Spleen (tissue), 11 donors: ENCODE measurements at regions not wholly inside any gene's neighbourhood (a gene's known extent, or its start where the extent isn't known, plus 50 kb on each side); places are given as distances from the start of the nearest gene placed in this dataset.

Source experiments
- DNase-seq: peaks from one replicate; pipeline ENCODE4 v3.0.0-alpha.2; 2020
- H3K27ac ChIP-seq, 8 donors: fragments of 200-600 bp; sonication (generic) in 7 of 8; 1 replicate in 4 of 8; 2 replicates in 4 of 8; pipeline versions ENCODE4 v1.5.0 to v1.8.0; 2016 to 2021; ENCODE audit warnings: inconsistent platforms in 4 of 8, mild to moderate bottlenecking in 4 of 8, moderate library complexity in 1 of 8
- H3K27me3 ChIP-seq, 7 donors: fragments of 200-600 bp; sonication (generic) in 6 of 7; replicated peaks in 1 of 7; 1 replicate in 4 of 7; 2 replicates in 3 of 7; pipeline versions ENCODE4 v1.5.0 to v1.8.0; 2016 to 2021; ENCODE audit warnings: inconsistent platforms in 3 of 7, mild to moderate bottlenecking in 1 of 7
- H3K36me3 ChIP-seq, 6 donors: fragments of 200-600 bp; sonication (generic) in 5 of 6; 1 replicate in 4 of 6; 2 replicates in 2 of 6; pipeline versions ENCODE4 v1.5.0 to v1.8.0; 2016 to 2021; ENCODE audit warnings: inconsistent platforms in 2 of 6
- H3K4me1 ChIP-seq, 6 donors: fragments of 200-600 bp; sonication (generic) in 5 of 6; 1 replicate in 3 of 6; 2 replicates in 3 of 6; pipeline versions ENCODE4 v1.5.0 to v1.8.0; 2016 to 2021; ENCODE audit warnings: inconsistent platforms in 3 of 6
- H3K4me3 ChIP-seq, 8 donors: fragments of 200-600 bp; sonication (generic) in 7 of 8; 1 replicate in 4 of 8; 2 replicates in 4 of 8; pipeline versions ENCODE4 v1.5.0 to v1.8.0; 2016 to 2021; ENCODE audit warnings: inconsistent platforms in 4 of 8, mild to moderate bottlenecking in 4 of 8, moderate library complexity in 2 of 8
- H3K9me3 ChIP-seq, 8 donors: fragments of 200-600 bp; sonication (generic) in 7 of 8; 1 replicate in 4 of 8; 2 replicates in 4 of 8; pipeline versions ENCODE4 v1.5.0 to v1.8.0; 2016 to 2021; ENCODE audit warnings: inconsistent platforms in 4 of 8
- CTCF ChIP-seq, 11 experiments: fragments of 200-600 bp in 7 of 11; fragments of 450-650 bp in 4 of 11; sonication (generic) in 4 of 11; IDR thresholded peaks in 8 of 11; conservative IDR thresholded peaks in 3 of 11; 1 replicate in 7 of 11; 2 replicates in 4 of 11; pipeline versions ENCODE4 v1.4.0 to v1.8.0; 2016 to 2021; ENCODE audit warnings: antibody characterized with exemption in 11 of 11, inconsistent platforms in 4 of 11, mild to moderate bottlenecking in 1 of 11
- POLR2A ChIP-seq, 3 donors: fragments of 450-650 bp; IDR thresholded peaks; one replicate each; pipeline ENCODE4 v1.5.1; 2017; ENCODE audit warnings: antibody characterized with exemption in 3 of 3, mild to moderate bottlenecking in 1 of 3
- POLR2AphosphoS5 ChIP-seq, 3 donors: sonication (generic); formaldehyde crosslinking; IDR thresholded peaks; one replicate each; pipeline ENCODE4 v1.5.1; 2017; ENCODE audit warnings: antibody characterized with exemption in 3 of 3
- WGBS, 5 donors: extraction: QIAGEN DNeasy Blood & Tissue Kit in 3 of 5; methylation state at CpG; one replicate each; pipeline versions ENCODE4 v1.1.5 to v1.1.7; 2013 to 2018; 5-methylcytosine and 5-hydroxymethylcytosine counted together
- intact Hi-C: fragments of 100-400 bp; cut with DNase I; formaldehyde crosslinking; loops from one replicate; pipeline ENCODE4 v1.15.0; 2023; ENCODE audit warnings: low total_unique reads
- donor health status: healthy with polysubstance abuse.
- donor health status: DM: no; HTN: no; CAD: no; lungs with moderate emphysema.
- donor health status: DM: no; HTN: no; CAD: no.
- donor health status: Bipolar disorder and iron deficiency.
- donor health status: healthy.
- donor health status: DM: no; HTN: no; CAD: no.
- donor health status: DM: yes; HTN: yes; CAD: no.

DNA sequence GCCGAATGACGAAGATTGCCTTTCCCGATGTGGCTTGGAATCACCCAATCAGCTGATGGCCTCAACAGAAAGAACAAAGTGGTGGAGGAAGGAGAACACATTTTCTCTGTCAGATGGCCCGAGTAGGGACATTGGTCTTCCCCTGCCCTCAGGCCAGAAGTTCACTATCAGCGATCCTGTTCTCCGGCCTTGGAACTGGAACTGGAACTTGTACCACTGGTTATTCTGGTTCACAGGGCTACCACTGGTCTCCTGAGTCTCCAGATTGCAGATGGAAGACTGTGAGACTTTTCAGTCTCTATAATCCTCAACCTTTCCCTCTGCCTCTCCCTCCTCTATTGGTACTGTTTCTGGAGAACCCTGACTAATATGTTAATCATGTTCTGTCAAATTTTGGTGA, 180.4 kb downstream of the ANKRD30B start:
- TF ChIP-seq POLR2AphosphoS5 (IDR thresholded peaks at IDR 0.05) (no peak), CTCF (IDR thresholded peaks at IDR 0.05 in 8 of 11, conservative IDR thresholded peaks at IDR 0.05 in 3 of 11) (no peak), POLR2A (IDR thresholded peaks at IDR 0.05) (no peak)
- H3K27ac ChIP-seq: no peak overlapping the region
- no peaks in the 10 kb centered on the region for H3K9me3 ChIP-seq
- H3K27me3 ChIP-seq: no peaks in the 10 kb centered on the region
- no peak overlapping the region for H3K4me3 ChIP-seq
- 90 to 94% (median 93%) methylated on average over 6 of the region's 6 CpGs for WGBS, 5 donors
- no peaks in the 10 kb centered on the region for H3K4me1 ChIP-seq
- intact Hi-C loops: no loop called here
- no peaks in the 10 kb centered on the region for H3K36me3 ChIP-seq
- no peak for DNase-seq

- no peak for TF ChIP-seq POLR2AphosphoS5 (IDR thresholded peaks at IDR 0.05)
- TF ChIP-seq POLR2A (IDR thresholded peaks at IDR 0.05): no peak
- TF ChIP-seq CTCF (IDR thresholded peaks at IDR 0.05 in 8 of 11, conservative IDR thresholded peaks at IDR 0.05 in 3 of 11): no peak
- no peak overlapping the region for H3K4me3 ChIP-seq
- no peaks in the 10 kb centered on the region for H3K9me3 ChIP-seq
- no peaks in the 10 kb centered on the region for H3K4me1 ChIP-seq
- no peak overlapping the region for H3K27ac ChIP-seq
- intact Hi-C loops: no loop called here
- DNase-seq: no peak
- H3K36me3 ChIP-seq: no peaks in the 10 kb centered on the region
- 63 to 72% (median 66%) methylated on average over 2 to 3 of the region's 3 CpGs for WGBS, 5 donors
- H3K27me3 ChIP-seq: no peaks in the 10 kb centered on the region
These were observed 182.1 kb downstream of the ANKRD30B start for GRCh38 chr18:14930076-14930475.

GRCh38 chr18:14930576-14930975, 182.6 kb downstream of the ANKRD30B start:
- TF ChIP-seq CTCF (IDR thresholded peaks at IDR 0.05 in 8 of 11, conservative IDR thresholded peaks at IDR 0.05 in 3 of 11) (no peak), POLR2A (IDR thresholded peaks at IDR 0.05) (no peak), POLR2AphosphoS5 (IDR thresholded peaks at IDR 0.05) (no peak)
- H3K4me3 ChIP-seq: no peak overlapping the region
- H3K36me3 ChIP-seq: no peaks in the 10 kb centered on the region
- H3K27me3 ChIP-seq: no peaks in the 10 kb centered on the region
- intact Hi-C loops: no loop called here
- H3K9me3 ChIP-seq: no peaks in the 10 kb centered on the region
- DNase-seq: no peak
- 70 to 91% (median 83%) methylated on average over 2 of the region's 2 CpGs for WGBS, 5 donors
- no peak overlapping the region for H3K27ac ChIP-seq
- H3K4me1 ChIP-seq: no peaks in the 10 kb centered on the region

DNA sequence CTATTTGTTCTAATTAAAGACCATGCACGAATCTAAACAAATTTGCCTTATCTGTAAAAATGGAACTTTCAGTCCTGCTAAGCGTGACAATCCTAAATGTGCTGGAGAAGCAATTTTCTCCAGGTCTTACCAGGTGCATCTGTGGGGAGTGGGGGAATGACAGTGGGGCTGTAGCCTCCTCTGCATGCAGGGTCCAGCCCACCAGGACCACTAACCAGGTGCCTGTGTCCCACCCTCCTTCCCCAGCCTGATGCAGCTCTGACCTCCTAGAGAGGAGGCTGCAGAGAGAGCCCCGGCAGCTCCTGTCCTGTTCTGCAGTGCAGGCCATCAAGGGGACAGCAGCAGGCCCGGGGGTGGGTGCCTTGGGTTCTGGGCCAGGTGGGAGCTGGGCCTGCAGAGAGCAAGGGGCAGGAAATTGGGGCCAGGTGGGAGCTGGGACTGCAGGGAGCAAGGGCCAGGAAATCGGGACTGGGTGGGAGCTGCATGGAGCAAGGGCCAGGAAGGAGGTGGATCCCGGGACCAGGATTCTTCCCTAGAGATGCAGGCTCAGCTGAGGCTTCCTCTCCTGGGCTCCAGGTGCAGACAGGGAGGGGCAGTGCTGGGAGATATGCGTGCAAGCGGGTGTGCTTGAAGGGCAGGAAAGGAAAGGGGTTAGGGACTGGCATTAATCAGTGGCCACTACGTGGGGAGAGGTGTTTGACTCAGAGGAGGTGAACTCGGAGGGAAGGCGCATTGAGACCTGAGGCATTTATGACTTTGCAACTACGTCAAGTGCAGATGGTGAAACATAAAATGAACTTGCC, 185.3 kb downstream of the ANKRD30B start:
- intact Hi-C loops: no loop called here
- H3K36me3 ChIP-seq: no peaks in the 10 kb centered on the region
- no peak for DNase-seq
- H3K27me3 ChIP-seq: no peaks in the 10 kb centered on the region
- no peak overlapping the region for H3K4me3 ChIP-seq
- 70 to 85% (median 78%) methylated on average over 12 of the region's 12 CpGs for WGBS, 5 donors
- no peaks in the 10 kb centered on the region for H3K9me3 ChIP-seq
- H3K4me1 ChIP-seq: no peaks in the 10 kb centered on the region
- TF ChIP-seq CTCF (IDR thresholded peaks at IDR 0.05 in 8 of 11, conservative IDR thresholded peaks at IDR 0.05 in 3 of 11) (no peak), POLR2AphosphoS5 (IDR thresholded peaks at IDR 0.05) (no peak), POLR2A (IDR thresholded peaks at IDR 0.05) (no peak)
- no peak overlapping the region for H3K27ac ChIP-seq
